Right atrium auricular region (tissue), 2 donors: ENCODE measurements at regions not wholly inside any gene's neighbourhood (a gene's known extent, or its start where the extent isn't known, plus 50 kb on each side); places are given as distances from the start of the nearest gene placed in this dataset.

Source experiments
- DNase-seq: peaks from one replicate; pipeline ENCODE4 v3.0.0-alpha.2; 2019; ENCODE audit warnings: low spot score
- H3K27ac ChIP-seq, 2 donors: fragments of 200-600 bp; sonication (generic); 1 replicate in 1 of 2; 2 replicates in 1 of 2; pipeline ENCODE4 v1.5.1; 2016 to 2019
- H3K27me3 ChIP-seq, 2 donors: fragments of 200-600 bp; sonication (generic); one replicate each; pipeline versions ENCODE4 v1.5.1 to v1.6.0; 2017 to 2019
- H3K36me3 ChIP-seq: fragments of 200-600 bp; sonication (generic); one replicate; pipeline ENCODE4 v1.5.1; 2016
- H3K4me1 ChIP-seq, 2 donors: fragments of 200-600 bp; sonication (generic); one replicate each; pipeline versions ENCODE4 v1.5.1 to v1.6.0; 2017 to 2019
- H3K4me3 ChIP-seq, 2 donors: fragments of 200-600 bp; sonication (generic); 1 replicate in 1 of 2; 2 replicates in 1 of 2; pipeline ENCODE4 v1.5.1; 2017 to 2019; ENCODE audit warnings: mild to moderate bottlenecking in 1 of 2, moderate library complexity in 1 of 2
- H3K9me3 ChIP-seq, 2 donors: fragments of 200-600 bp; sonication (generic); one replicate each; pipeline ENCODE4 v1.5.1; 2019
- CTCF ChIP-seq, 2 donors: fragments of 200-600 bp; sonication (generic); IDR thresholded peaks; one replicate each; pipeline ENCODE4 v1.5.1; 2019; ENCODE audit warnings: antibody characterized with exemption in 2 of 2

- no peaks in the 10 kb centered on the region for H3K36me3 ChIP-seq
- TF ChIP-seq CTCF (IDR thresholded peaks at IDR 0.05) = no peak
- no peaks in the 10 kb centered on the region for H3K4me1 ChIP-seq
- DNase-seq = no peak
- no peak overlapping the region for H3K27ac ChIP-seq
- no peak overlapping the region for H3K4me3 ChIP-seq
- no peaks in the 10 kb centered on the region for H3K9me3 ChIP-seq
- no peaks in the 10 kb centered on the region for H3K27me3 ChIP-seq
Measured at GRCh38 chr7:16244469-16244868, 176.9 kb downstream of the CRPPA start.

- DNase-seq = no peak
- TF ChIP-seq CTCF (IDR thresholded peaks at IDR 0.05) = no peak
- Histone ChIP-seq H3K4me3 (no peak overlapping the region), H3K9me3 (no peaks in the 10 kb centered on the region), H3K36me3 (no peaks in the 10 kb centered on the region), H3K27me3 (no peaks in the 10 kb centered on the region), H3K27ac (no peak overlapping the region), H3K4me1 (no peaks in the 10 kb centered on the region)
Measured at GRCh38 chr7:16242920-16243319, 178.4 kb downstream of the CRPPA start.

- no peak for DNase-seq
- H3K27me3 ChIP-seq = no peaks in the 10 kb centered on the region
- H3K9me3 ChIP-seq = no peaks in the 10 kb centered on the region
- no peaks in the 10 kb centered on the region for H3K36me3 ChIP-seq
- no peaks in the 10 kb centered on the region for H3K4me1 ChIP-seq
- no peak overlapping the region for H3K4me3 ChIP-seq
- no peak for TF ChIP-seq CTCF (IDR thresholded peaks at IDR 0.05)
- no peak overlapping the region for H3K27ac ChIP-seq
Measured at GRCh38 chr7:16241017-16241416, 180.3 kb downstream of the CRPPA start.

GRCh38 chr7:16236381-16236780 lies 185.0 kb downstream of the CRPPA start:
- Histone ChIP-seq H3K9me3 (peaks cover 0 to 19% of the 10 kb centered on the region in 2 donors), H3K36me3 (no peaks in the 10 kb centered on the region), H3K4me1 (peaks cover 0 to 5% of the 10 kb centered on the region in 2 donors), H3K27me3 (no peaks in the 10 kb centered on the region), H3K4me3 (no peak overlapping the region), H3K27ac (no peak overlapping the region)
- DNase-seq = no peak
- no peak for TF ChIP-seq CTCF (IDR thresholded peaks at IDR 0.05)

- Histone ChIP-seq H3K27ac (peak overlapping the region; percentile 17 to 79), H3K9me3 (peaks cover 0 to 28% of the 10 kb centered on the region in 2 donors), H3K36me3 (no peaks in the 10 kb centered on the region), H3K4me3 (no peak overlapping the region), H3K4me1 (peaks cover 0 to 5% of the 10 kb centered on the region in 2 donors), H3K27me3 (no peaks in the 10 kb centered on the region)
- TF ChIP-seq CTCF (IDR thresholded peaks at IDR 0.05) = no peak
- DNase-seq = no peak
Measured at GRCh38 chr7:16235147-16236114, 185.9 kb downstream of the CRPPA start.
